ENCODE measurements at regions not wholly inside any gene's neighbourhood (a gene's known extent, or its start where the extent isn't known, plus 50 kb on each side); places are given as distances from the start of the nearest gene placed in this dataset.
"Not testable (repeated sequence)": the region's sequence is repeated elsewhere in the genome, so short reads cannot be mapped to it uniquely, and the experiment has no call there.

- no peak for TF ChIP-seq CTCF (IDR thresholded peaks at IDR 0.05; ENCODE audit: low read depth, low read length, missing control alignments)
- DNase-seq (ENCODE audit: low read depth) = no peak
- H3K4me3 ChIP-seq (ENCODE audit: low read depth, low read length) = no peak overlapping the region
Observed at GRCh38 chr22:19658967-19659804, 55.1 kb upstream of the SEPTIN5 start.

GRCh38 chr22:19659805-19660345 is 54.4 kb upstream of the SEPTIN5 start:
- H3K4me3 ChIP-seq (ENCODE audit: low read depth, low read length) = no peak overlapping the region
- DNase-seq (ENCODE audit: low read depth) = no peak
- TF ChIP-seq CTCF (IDR thresholded peaks at IDR 0.05; ENCODE audit: low read depth, low read length, missing control alignments) = no peak

GRCh38 chr22:19660583-19660982 is 53.7 kb upstream of the SEPTIN5 start:
- DNase-seq (ENCODE audit: low read depth); H3K4me3 ChIP-seq (ENCODE audit: low read depth, low read length): not testable (repeated sequence)

- no peak overlapping the region for H3K4me3 ChIP-seq (ENCODE audit: low read depth, low read length)
- no peak for TF ChIP-seq CTCF (IDR thresholded peaks at IDR 0.05; ENCODE audit: low read depth, low read length, missing control alignments)
- no peak for DNase-seq (ENCODE audit: low read depth)
Observed at GRCh38 chr22:19661156-19661555, 53.1 kb upstream of the SEPTIN5 start.

GRCh38 chr22:19662049-19662684 is 52.1 kb upstream of the SEPTIN5 start:
- not testable (repeated sequence) for H3K4me3 ChIP-seq (ENCODE audit: low read depth, low read length); DNase-seq (ENCODE audit: low read depth)

GRCh38 chr22:19663286-19663815 is 51.0 kb upstream of the SEPTIN5 start:
- TF ChIP-seq CTCF (IDR thresholded peaks at IDR 0.05; ENCODE audit: low read depth, low read length, missing control alignments) = no peak
- no peak for DNase-seq (ENCODE audit: low read depth)

GRCh38 chr22:19663821-19664355 is 50.4 kb upstream of the SEPTIN5 start:
- no peak for DNase-seq (ENCODE audit: low read depth)
- no peak overlapping the region for H3K4me3 ChIP-seq (ENCODE audit: low read depth, low read length)
- TF ChIP-seq CTCF (IDR thresholded peaks at IDR 0.05; ENCODE audit: low read depth, low read length, missing control alignments) = no peak

More at GRCh38 chr22:19663286-19663815, 51.0 kb upstream of the SEPTIN5 start:
- no peak overlapping the region for H3K4me3 ChIP-seq (ENCODE audit: low read depth, low read length)
